Psoas muscle (tissue), 7 donors: ENCODE measurements at regions not wholly inside any gene's neighbourhood (a gene's known extent, or its start where the extent isn't known, plus 50 kb on each side); places are given as distances from the start of the nearest gene placed in this dataset.

Source experiments
- ATAC-seq, 4 donors: fragments of 200-7000 bp; cut with Tn5 transposase; one replicate each; pipeline ENCODE4 v1.9.1; 2020; ENCODE audit warnings: moderate library complexity in 3 of 4, mild to moderate bottlenecking in 2 of 4
- DNase-seq, 2 donors: peaks; one replicate each; pipeline ENCODE4 v3.0.0-alpha.2; 2020
- H3K27ac ChIP-seq: fragments of 200-600 bp; one replicate; pipeline ENCODE4 v1.8.0; 2022
- H3K27me3 ChIP-seq, 3 donors: fragments of 200-600 bp in 1 of 3; one replicate each; pipeline versions ENCODE4 v1.6.1 to v1.8.0; 2013 to 2022; ENCODE audit warnings: low read length in 2 of 3, mild to moderate bottlenecking in 2 of 3, moderate library complexity in 1 of 3; ENCODE audit not compliant: insufficient read depth in 3 of 3
- H3K36me3 ChIP-seq, 2 donors: fragments of 200-600 bp in 1 of 2; one replicate each; pipeline versions ENCODE4 v1.6.1 to v1.8.0; 2013 to 2022; ENCODE audit warnings: low read depth in 1 of 2, mild to moderate bottlenecking in 1 of 2, moderate library complexity in 1 of 2; ENCODE audit not compliant: insufficient read depth in 1 of 2
- H3K4me1 ChIP-seq: fragments of 200-600 bp; one replicate; pipeline ENCODE4 v1.8.0; 2022
- H3K4me3 ChIP-seq: fragments of 200-600 bp; one replicate; pipeline ENCODE4 v1.8.0; 2022; ENCODE audit warnings: mild to moderate bottlenecking
- H3K9me3 ChIP-seq: fragments of 200-600 bp; one replicate; pipeline ENCODE4 v1.8.0; 2022
- CTCF ChIP-seq: fragments of 200-600 bp; IDR thresholded peaks from one replicate; pipeline ENCODE4 v1.8.0; 2022; ENCODE audit warnings: antibody characterized with exemption
- WGBS, 3 donors: extraction: QIAGEN DNeasy Blood & Tissue Kit; methylation state at CpG; one replicate each; pipeline versions ENCODE4 v1.1.6 to v1.1.7; 2013; 5-methylcytosine and 5-hydroxymethylcytosine counted together
- intact Hi-C, 2 donors: fragments of 100-400 bp; cut with DNase I; formaldehyde crosslinking; loops; one replicate each; pipeline versions ENCODE4 v1.11.0 to v1.14.2; 2022
- donor health status: healthy with polysubstance abuse.
- donor health status: DM: no; HTN: no; CAD: no; lungs with moderate emphysema.
- donor health status: Bipolar disorder and iron deficiency.
- donor health status: healthy.
- donor health status: DM: yes; HTN: yes; CAD: no.
- donor health status: DM: no; HTN: no; CAD: no.
- donor health status: DM: yes; HTN: yes; CAD: no.

DNA sequence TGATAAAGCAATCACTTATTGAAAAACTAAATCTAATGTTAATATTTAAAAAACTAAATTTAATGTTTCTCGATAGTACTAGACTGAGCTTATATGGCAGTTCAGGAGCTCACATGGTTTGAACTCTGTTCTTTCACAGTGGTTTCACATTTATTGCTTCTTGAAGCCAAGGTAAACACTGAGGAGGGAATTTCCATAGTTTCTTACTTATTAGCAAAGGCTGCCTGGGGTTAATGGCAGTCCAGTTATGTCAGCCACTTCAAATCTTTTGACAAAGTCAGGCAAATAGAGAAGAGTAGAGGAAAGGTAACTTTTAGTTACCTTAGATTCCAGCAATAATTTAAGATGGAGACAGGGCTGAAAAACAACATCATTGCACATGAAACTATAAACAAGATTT lies 831.5 kb downstream of the ROBO2 start:
- Histone ChIP-seq H3K4me3 (no peak overlapping the region), H3K27me3 (no peaks in the 10 kb centered on the region), H3K9me3 (peaks cover 3% of the 10 kb centered on the region), H3K27ac (no peak overlapping the region), H3K36me3 (no peaks in the 10 kb centered on the region), H3K4me1 (no peaks in the 10 kb centered on the region)
- 94 to 97% (median 95%) methylated on average over 1 of the region's 1 CpG for WGBS, 3 donors
- no peak for TF ChIP-seq CTCF
- intact Hi-C loops = no loop called here
- no peak for DNase-seq
- no peak for ATAC-seq

GRCh38 chr3:77873598-77873997 lies 833.7 kb downstream of the ROBO2 start:
- intact Hi-C loops = no loop called here
- WGBS, 3 donors = 46 to 54% (median 48%) methylated on average over 4 of the region's 4 CpGs
- H3K27ac ChIP-seq = no peak overlapping the region
- H3K36me3 ChIP-seq = no peaks in the 10 kb centered on the region
- DNase-seq (no peak), ATAC-seq (no peak)
- peaks cover 3% of the 10 kb centered on the region for H3K9me3 ChIP-seq
- no peak overlapping the region for H3K4me3 ChIP-seq
- no peak for TF ChIP-seq CTCF
- no peaks in the 10 kb centered on the region for H3K27me3 ChIP-seq
- H3K4me1 ChIP-seq = no peaks in the 10 kb centered on the region

DNA sequence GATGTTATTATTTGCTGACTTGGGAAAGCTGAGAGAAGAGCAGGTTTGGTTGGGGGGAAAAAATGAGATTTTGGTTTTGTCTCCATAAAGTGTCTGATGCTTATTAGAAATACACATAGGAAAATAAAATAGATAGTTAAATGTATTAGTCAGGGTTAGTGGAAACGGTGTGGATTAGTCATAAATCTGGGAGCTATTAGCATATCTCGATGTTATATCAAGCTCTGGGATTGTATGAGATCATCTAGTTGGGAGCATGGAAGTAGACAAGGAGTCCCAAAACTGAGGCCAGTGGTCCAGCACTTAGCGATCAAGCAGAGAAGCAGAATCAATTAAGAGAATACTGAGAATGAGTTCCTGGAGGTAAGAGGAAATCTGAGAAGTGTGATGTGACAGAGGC lies 845.5 kb downstream of the ROBO2 start:
- no peak overlapping the region for H3K4me3 ChIP-seq
- no peak for ATAC-seq
- no peaks in the 10 kb centered on the region for H3K36me3 ChIP-seq
- H3K4me1 ChIP-seq = no peaks in the 10 kb centered on the region
- no peak for TF ChIP-seq CTCF
- intact Hi-C loops = no loop called here
- DNase-seq = no peak
- no peaks in the 10 kb centered on the region for H3K27me3 ChIP-seq
- H3K27ac ChIP-seq = no peak overlapping the region
- 78 to 84% (median 81%) methylated on average over 3 of the region's 3 CpGs for WGBS, 3 donors
- no peaks in the 10 kb centered on the region for H3K9me3 ChIP-seq

DNA sequence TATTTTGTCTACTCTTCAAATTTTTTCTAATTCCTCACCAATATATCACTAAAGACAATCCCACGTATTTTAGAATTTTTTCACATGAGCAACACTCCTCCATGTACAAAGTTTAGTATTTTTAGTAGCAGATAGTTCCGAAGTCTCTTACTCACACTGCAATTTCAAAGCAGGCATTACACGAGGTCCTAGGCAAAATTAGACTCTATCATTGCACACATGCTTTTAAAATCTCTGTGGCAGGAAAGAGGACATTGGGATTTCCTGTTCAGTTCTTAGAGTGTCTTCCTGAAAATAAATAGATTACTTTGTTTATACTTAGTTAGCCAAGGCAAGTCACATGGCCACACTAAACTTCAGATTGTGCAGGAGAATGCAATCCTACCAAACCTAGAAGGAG lies 847.7 kb downstream of the ROBO2 start:
- Histone ChIP-seq H3K4me3 (no peak overlapping the region), H3K36me3 (no peaks in the 10 kb centered on the region), H3K9me3 (no peaks in the 10 kb centered on the region), H3K4me1 (no peaks in the 10 kb centered on the region), H3K27me3 (no peaks in the 10 kb centered on the region), H3K27ac (no peak overlapping the region)
- ATAC-seq = no peak
- no peak for DNase-seq
- no peak for TF ChIP-seq CTCF
- intact Hi-C loops = no loop called here
- WGBS, 3 donors = 62 to 64% (median 63%) methylated on average over 3 of the region's 3 CpGs

GRCh38 chr3:77889616-77890015 lies 849.7 kb downstream of the ROBO2 start:
- DNase-seq (no peak), ATAC-seq (no peak)
- H3K4me1 ChIP-seq = no peaks in the 10 kb centered on the region
- intact Hi-C loops = no loop called here
- H3K9me3 ChIP-seq = no peaks in the 10 kb centered on the region
- H3K27ac ChIP-seq = no peak overlapping the region
- H3K4me3 ChIP-seq = no peak overlapping the region
- no peaks in the 10 kb centered on the region for H3K27me3 ChIP-seq
- H3K36me3 ChIP-seq = no peaks in the 10 kb centered on the region
- 89 to 95% (median 92%) methylated on average over 3 of the region's 3 CpGs for WGBS, 3 donors
- no peak for TF ChIP-seq CTCF
